NCI-H345 (cell line): ENCODE measurements at regions not wholly inside any gene's neighbourhood (a gene's known extent, or its start where the extent isn't known, plus 50 kb on each side); places are given as distances from the start of the nearest gene placed in this dataset.
"Not testable (repeated sequence)": the region's sequence is repeated elsewhere in the genome, so short reads cannot be mapped to it uniquely, and the experiment has no call there.

Source experiments
- DNase-seq: peaks from one replicate; lab custom pipeline; 2025; lab: John Stamatoyannopoulos, UW

DNA sequence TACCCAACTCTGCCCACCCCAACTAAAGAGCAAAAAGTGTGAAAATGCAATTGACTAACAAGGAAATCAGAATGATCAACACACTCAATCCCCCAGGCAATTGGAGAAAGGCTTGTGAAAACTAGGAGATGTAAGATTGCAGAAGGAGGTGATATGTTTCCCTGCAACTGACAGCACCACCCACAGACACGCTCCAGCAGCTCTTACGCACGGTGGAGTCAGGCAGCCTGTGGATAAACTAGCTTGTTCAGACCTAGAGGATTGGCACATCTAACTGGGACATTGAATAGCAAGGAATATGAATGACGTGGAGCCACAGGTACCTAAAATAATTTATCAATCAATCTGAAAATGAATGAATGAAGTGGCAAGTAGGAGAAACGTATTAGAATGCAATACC lies 125.7 kb upstream of the MYO3A start:
- no peak for DNase-seq

DNA sequence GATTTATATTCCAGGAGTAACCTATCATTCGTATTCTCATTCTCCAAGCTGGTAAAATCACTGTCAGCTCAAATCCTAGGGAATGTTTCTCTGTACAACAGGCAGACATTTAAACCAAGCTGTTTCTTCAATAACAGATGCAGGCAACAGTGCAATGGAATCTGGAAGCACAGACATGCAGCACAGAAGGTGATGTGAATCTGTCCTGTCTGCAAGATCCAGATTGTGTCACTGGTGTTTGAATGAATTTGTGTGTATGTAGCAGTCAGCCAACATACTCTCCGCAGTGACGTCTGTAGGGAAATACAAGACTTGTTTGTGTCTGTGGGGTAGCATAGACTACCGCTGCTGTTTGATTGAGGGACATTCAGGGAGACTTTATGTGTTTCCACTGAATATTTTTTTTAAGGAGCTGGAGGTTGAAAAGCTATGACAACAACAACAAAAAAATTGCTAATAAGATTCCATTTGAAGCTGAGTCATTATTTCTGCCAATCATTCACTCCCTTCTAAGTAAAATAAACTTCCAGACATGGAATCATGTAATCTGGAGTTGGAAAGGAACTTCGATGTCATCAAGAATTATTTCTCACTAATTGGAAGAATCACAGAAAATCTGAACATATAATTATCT lies 122.9 kb upstream of the MYO3A start:
- DNase-seq, result no peak

DNA sequence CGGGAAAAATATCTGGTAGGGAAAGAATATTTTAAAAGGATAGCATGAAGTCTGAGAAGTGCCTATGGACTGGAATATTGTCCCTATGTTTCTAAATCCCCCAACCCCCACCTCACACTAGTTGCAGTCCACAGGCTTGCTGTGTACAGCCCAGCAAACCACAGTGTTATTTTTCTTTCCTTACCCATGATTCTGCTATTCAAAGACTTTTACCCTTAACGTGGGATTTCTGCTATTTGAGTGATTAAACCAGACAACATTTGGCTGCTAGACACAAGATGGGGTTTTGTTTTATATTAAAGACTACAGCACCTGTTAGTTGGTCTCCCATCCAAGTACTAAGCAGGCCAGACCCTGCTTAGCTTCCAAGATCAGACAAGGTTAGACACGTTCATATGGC lies 120.5 kb upstream of the MYO3A start:
- no peak for DNase-seq

DNA sequence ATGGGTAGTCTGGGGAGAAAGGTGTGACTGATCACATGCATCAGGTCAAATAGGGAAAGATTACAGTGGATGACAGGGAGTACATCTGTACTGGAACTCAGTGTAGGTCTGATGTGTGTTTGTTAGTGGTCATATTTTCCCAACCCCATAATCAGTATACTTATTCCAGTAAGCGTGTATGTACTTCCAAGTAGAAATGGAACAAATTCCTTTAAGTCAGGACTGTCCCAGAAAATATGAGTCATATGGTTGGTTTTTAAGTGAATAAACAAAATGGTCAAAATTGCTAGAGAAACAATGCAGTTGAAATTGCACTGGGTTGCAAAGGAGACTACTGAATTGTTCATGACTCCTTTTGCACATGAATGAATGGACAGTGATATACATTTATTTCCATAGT lies 118.8 kb upstream of the MYO3A start:
- DNase-seq, result no peak

DNA sequence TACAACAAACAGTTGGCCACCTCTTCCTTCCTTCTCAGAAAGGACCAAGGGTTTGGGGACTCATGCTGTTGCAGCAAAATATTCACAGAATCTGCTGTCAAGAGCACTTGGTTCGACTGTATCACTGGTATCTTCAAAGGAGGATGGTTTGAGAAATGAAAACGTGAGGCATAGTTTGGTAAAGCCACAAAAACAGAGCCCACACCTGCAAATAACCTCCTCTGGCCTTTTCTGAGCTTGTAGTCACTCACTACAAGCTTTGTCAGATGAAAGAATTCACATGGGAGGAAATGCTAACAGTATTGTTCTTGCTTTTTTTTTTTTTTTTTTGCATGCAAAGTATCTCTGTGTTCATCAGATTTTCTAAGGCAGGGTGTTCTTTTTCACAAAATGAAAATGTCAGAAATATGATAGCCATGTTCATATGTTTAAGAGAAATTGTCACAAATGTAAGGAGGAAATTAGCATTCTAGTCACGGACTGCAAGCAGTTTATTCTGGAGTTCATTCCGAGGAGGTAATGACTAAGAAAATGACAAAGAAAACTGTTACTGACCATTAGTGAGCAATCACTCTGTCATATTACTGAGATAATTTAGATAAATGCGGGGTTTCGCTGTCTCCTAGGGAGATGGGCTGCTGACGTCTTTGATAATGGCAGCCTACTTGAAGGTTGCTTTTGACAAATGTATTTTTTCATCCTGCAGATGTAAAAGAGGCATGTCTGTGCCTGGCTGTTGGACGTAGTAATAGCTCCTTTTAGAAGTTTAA lies 117.8 kb upstream of the MYO3A start:
- DNase-seq, result no peak

DNA sequence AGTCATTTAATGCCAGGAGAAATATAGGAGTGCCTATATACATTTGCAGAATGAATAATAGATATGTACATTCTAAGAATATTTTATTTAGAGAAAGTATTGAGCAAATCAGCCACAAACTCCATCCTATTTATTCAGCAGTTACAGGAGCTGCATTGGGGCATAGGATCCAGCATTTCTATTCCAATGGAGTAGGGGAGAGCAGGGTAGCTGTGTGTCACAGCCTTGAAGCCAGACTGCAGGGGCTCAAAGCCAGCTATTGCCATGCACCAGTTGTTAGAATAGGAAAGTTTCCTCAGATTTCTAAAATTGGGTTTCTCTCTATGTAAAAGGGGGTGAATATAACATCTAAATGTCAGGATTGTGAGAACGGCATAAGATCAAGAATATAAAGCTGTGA lies 116.8 kb upstream of the MYO3A start:
- DNase-seq, result no peak

DNA sequence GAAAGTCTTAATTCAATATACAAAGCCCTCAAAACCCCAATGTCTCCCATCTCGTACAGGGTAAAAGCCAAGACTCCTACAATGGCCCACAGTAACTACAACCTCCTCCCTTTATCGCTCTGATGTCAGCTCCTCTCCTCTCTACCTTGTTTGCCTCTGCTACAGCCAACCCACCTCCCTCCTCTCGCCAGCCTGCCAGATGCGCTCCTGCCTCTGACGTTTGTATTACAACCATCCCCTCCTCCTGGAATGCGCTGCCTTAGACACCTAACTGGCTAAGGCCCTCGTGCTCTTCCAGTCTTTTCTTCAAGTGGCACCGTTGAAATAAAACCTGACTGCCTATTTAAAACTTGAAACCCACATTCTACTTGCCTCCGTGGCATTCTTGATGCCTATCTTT lies 115.3 kb upstream of the MYO3A start:
- no peak for DNase-seq

DNA sequence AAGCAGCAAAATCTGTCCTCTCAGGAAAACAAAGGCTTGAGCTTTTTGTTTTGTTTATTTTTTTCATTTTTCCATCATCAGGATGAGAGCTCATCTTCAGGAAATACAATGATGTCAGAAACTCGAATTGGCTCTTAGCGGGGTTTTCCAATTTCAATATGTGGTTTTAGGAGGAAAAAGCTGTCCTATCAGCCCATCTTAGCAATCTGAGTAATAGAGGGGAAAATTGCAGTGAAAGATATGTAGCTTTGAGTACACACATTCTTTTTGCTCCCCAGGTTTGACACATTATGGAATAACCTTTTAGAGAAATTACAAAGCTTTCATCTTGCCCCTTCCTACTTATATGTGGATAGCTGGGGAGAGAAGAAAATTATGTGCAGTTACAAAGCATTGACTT lies 113.6 kb upstream of the MYO3A start:
- DNase-seq, result no peak

DNA sequence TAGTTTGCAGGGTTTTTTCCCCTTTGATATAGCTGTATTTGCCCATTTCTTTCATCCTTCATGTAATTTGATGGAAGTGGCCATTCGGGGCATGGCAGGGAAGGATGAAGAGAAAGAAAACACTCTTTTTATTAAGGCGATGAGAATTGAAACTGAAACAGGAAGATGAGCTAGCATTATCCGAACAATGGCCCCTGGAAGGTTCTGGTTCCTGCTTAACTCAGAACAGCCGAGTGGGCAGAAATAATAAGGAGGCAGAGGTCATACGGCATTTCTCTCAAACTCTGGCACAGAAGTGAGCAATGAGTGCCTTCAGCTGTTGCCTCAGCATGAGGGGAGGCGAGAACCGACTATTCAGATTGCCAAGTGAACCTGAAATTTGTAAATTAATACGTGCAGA lies 113.2 kb upstream of the MYO3A start:
- no peak for DNase-seq

DNA sequence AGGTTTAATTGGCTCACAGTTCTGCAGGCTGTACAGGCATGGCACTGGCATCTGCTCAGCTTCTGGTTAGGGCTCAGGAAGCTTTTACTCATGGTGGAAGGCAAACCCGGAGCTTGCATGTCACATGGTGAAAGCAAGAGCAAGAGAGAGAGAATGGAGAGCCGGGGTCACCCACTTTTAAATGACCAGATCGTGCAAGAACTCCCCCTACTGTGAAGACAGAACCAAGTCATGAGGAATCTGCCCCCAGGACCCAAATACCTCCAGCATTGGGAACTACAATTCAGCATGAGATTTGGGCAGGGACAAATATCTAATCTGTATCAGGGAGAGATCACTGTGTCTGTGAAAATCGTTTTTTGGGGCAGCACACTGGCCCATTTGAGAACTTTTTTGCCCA lies 110.0 kb upstream of the MYO3A start:
- DNase-seq, result no peak

DNA sequence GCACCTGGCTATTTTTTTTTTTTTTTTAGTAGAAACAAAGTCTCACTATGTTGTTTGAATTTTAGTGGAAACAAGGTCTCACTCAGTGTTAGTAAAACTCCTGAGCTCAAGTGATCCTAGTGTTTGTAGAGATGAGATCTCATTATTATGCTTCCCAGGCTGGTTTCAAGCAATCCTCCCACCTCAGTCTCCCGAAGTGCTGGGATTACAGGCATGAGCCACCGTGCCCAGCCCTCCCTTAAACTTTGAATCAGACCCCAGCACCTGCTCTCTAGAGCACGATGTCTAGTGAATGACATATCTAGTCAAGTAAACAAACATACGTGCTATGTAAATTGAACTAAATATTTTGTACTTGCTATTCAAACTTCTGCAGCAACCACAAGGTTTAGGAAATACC lies 105.6 kb upstream of the MYO3A start:
- DNase-seq, result no peak

DNA sequence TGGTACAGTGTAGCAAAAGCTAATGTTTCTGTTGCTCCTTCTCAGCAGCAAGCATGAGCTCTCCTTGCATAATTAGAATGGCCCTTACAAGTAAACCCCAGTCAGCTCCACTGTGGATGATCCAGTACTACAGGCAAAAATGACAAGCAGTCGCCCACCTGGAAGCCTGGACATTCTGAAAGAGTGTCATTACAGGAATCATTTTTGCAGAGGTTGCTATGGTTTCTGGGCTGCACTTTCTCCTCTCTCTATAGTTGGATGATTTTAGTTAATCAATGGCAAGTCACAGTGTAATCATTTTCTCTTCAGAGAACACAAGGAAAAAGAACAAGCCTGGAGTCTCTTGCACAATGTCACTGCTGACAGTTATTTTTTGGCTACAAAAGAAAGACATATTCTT lies 102.9 kb upstream of the MYO3A start:
- no peak for DNase-seq

DNA sequence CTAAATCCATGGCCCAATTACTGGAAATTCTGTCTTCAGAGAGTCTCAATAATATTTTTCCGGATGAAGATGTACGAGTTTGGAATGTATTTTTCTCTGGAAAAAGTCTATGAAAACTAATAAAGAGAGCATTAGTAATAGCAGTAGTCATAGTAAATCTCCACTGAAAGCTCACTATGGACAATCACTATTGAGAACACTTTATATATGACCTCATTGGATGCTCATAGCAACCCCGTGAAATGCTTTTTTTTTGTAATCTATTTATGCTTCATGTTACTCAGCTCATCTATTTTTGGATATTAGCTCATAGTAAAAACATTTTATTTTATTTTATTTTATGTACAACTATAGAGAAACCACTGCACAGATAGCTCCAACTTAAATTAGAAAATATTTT lies 94.3 kb upstream of the MYO3A start:
- DNase-seq, result no peak

DNA sequence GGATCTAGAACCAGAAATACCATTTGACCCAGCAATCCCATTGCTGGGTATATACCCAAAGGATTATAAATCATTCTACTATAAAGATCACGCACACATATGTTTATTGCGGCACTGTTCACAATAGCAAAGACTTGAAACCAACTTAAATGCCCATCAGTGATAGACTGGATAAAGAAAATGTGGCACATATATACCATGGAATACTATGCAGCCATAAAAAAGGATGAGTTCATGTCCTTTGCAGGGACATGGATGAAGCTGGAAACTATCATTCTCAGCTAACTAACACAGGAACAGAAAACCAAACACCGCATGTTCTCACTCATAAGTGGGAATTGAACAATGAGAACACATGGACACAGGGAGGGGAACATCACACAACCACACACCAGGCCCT lies 93.2 kb upstream of the MYO3A start:
- DNase-seq, result not testable (repeated sequence)

DNA sequence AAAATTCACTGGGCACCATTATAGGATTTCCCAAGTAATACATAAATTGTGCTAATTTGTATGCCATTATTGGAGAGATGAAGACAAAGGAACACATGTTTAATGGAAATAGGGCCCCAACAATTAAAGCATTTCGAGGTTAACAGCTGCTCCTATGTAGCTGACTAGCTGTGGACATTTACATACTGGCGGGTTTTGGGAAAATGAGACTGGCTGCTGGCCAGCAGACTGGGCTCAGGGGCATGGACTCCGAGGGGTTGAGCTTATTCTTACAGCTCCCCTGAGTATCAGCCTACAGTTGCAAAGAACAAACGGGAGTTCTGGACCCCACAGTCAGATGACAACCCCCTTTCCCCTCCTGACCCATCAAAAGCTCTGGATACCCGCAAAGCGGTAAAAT lies 91.9 kb upstream of the MYO3A start:
- no peak for DNase-seq

DNA sequence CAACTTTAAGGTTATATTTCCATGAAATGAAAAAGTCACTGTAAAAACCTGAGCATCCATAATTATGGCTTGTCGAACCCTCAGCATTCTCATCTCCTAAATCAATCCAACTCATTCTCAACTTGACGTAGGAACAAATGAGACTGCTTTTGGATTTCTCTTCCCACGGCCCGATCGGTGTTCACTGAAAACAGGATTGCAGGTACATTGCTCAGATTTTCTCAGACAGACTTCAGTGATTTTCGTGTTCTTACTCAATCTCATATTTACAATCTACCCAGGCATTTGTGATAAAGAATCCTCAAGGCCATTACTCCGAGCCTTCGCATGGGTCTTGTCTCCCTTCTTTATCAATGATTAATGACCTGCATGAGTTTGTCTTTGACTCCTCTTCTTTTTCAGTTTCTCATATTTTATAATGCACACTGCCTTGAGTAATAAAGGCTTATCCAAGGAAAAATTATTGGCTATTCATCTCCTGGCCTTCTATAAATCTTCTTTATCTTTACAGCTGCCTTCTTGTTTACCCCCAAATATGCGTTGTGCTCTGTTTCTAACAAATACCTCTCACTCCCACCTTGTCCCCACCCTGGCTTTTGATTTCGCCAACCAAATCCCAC lies 90.4 kb upstream of the MYO3A start:
- DNase-seq, result no peak

DNA sequence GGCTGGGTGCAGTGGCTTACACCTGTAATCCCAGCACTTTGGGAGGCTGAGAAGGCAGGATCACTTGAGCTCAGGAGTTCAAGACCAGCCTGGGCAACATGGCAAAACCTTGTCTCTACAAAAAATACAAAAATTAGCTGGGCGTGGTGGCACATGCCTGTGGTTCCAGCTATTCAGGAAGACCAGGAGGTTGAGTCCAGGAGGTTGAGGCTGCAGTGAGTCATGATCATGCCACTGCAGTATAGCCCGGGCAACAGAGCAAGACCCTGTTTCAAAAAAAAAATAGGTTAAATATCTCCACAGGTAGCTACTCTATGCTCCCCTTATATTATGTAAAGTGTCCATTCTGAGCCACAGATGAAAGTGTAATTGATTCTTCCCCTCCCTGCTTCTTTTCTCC lies 89.3 kb upstream of the MYO3A start:
- DNase-seq, result not testable (repeated sequence)

DNA sequence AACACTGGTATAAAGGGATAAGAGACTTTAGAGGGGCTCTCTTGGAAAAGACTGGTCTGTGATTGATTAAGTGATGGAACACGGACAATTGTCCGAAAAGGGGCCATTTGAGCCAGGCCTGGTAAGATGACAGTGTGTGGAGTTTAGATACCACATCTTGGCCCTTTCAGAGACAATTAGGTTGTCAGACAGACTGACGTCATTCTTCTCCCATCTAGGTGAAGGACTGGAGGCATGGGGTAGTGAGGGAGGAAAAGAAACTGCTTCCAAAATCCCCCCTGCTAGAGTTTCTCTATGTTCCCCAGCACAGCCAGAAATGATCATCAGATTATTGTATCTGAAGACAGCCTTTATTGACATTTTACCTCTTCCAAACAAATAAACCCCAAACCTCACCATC lies 84.8 kb upstream of the MYO3A start:
- DNase-seq, result no peak

DNA sequence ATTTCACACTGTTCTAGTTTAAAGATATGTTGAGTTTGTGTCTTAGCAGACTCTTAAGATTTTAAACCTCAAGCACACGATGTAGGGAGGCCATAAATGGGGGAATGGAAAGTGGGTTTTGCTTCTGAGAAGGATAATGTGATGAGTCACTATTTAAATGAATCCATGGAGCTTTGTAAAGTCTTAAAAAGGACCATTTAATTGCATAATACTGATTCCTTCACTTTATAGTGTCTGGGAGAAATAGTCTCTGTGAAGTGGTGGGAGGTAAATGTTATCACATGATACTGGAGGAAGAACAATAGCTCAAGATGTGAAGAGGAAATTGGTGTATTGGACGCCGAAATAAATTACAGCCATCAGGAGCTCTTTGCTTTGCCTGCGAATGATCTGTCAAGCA lies 84.0 kb upstream of the MYO3A start:
- DNase-seq, result no peak

DNA sequence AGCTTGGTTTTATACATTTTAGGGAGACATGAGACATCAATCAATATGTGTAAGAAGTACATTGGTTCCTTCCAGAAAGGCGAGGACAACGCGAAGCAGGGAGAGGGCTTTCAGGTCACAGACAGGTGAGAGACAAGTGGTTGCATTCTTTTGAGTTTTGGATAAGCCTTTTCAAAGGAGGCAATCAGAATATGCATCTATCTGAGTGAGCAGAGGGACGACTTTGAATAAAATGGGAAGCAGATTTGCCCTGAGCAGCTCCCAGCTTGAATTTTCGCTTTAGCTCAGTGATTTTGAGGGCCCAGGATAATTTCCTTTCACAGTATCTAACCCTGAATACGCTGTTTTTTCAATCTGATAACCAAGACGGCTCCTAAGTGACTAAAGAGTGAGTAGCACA lies 82.5 kb upstream of the MYO3A start:
- no peak for DNase-seq

DNA sequence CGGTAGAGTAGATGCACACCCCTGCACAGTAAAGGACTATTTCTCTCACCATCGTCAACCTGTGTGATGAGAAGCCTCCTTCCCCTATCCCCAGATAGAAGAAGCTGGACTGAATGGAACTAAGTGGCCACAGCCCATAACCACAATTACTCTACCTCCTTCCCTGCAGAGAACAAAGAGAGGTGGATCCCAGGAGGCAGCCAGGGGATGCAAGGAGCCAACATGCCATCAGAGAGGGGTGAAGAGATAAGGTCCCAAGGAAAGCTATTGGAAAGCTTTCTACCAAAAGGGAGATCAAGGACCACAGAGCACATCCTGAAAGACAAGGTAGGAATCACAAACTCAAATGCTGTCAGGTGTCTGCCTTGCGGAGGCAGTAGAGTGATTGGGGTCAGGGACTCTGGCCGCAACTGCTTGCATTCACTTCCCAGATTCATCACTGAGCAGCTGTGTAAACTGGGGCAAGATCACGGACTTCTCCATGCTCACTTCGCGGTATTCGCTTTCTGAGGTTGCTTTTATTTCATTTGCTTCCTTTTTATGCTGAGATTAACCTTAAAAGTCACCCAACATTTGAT lies 81.6 kb upstream of the MYO3A start:
- DNase-seq, result no peak

DNA sequence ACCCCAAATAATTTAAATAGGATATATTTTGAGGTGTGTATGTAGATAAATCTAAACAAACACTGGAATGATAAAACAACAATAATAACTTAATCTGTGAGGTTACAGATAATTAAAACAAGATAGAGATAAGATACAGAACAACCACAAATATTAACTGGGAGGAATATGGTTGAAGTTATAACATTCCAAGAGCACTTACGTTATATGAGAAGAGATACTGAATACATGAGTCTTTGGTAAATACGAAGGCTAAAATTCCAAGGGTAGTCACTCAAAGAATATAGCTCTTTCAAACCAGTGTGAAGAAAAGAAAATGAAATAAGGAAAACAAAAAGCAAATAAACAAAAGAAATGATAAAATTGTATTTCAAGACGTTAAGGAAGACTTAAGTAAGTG lies 76.0 kb upstream of the MYO3A start:
- no peak for DNase-seq

DNA sequence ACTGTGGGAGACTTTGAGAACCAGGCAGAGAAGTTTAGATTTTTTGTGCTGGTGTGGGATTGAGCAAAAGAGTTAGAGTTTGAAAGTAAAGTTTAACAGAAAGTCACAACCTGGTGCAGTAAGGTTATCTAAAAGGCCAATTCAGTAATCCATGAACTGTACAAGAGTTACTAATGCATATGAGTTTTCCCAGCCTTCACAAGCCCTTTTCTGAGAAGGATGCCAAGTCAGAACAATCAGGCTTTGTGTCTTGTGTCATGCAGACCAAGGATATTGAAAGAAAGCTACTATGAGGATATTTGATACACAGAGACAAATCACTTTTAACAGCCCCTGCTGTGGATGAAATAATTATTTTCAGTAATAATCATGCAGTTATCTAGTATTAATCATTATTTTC lies 68.8 kb upstream of the MYO3A start:
- DNase-seq, result no peak
